Neural crest cell (in vitro differentiated cells): ENCODE measurements at regions not wholly inside any gene's neighbourhood (a gene's known extent, or its start where the extent isn't known, plus 50 kb on each side); places are given as distances from the start of the nearest gene placed in this dataset.
"Not testable (repeated sequence)": the region's sequence is repeated elsewhere in the genome, so short reads cannot be mapped to it uniquely, and the experiment has no call there.

Source experiments
- DNase-seq: peaks from one replicate; pipeline ENCODE4 v3.0.0; 2021; ENCODE audit warnings: low read depth, mixed read lengths, low spot score
- H3K27ac Mint-ChIP-seq: one replicate; pipeline ENCODE4 v1.8.0; 2021; ENCODE audit warnings: mild to moderate bottlenecking, mixed read lengths; ENCODE audit not compliant: unreplicated experiment
- H3K27me3 Mint-ChIP-seq: 2 replicates; pipeline ENCODE4 v1.8.0; 2021; ENCODE audit warnings: low read depth, mild to moderate bottlenecking, mixed read lengths
- H3K36me3 Mint-ChIP-seq: 2 replicates; pipeline ENCODE4 v1.8.0; 2021; ENCODE audit warnings: low read depth, mild to moderate bottlenecking, mixed read lengths
- H3K4me1 Mint-ChIP-seq: 2 replicates; pipeline ENCODE4 v1.8.0; 2021; ENCODE audit warnings: mixed read lengths
- H3K4me3 Mint-ChIP-seq: one replicate; pipeline ENCODE4 v1.8.0; 2021; ENCODE audit warnings: mild to moderate bottlenecking, mixed read lengths
- H3K9me3 Mint-ChIP-seq: 2 replicates; pipeline ENCODE4 v1.8.0; 2021; ENCODE audit warnings: mixed read lengths
- CTCF ChIP-seq: fragments of 200-600 bp; sonication (generic); conservative IDR thresholded peaks from 2 replicates; pipeline ENCODE4 v1.5.0; 2021; ENCODE audit warnings: antibody characterized with exemption, mild to moderate bottlenecking

GRCh38 chr1:101587741-101588140, 350.9 kb downstream of the S1PR1 start:
- no peaks in the 10 kb centered on the region for H3K27me3 Mint-ChIP-seq
- DNase-seq: no peak
- no peaks in the 10 kb centered on the region for H3K36me3 Mint-ChIP-seq
- no peak for TF ChIP-seq CTCF
- H3K4me1 Mint-ChIP-seq: no peaks in the 10 kb centered on the region
- no peak overlapping the region for H3K27ac Mint-ChIP-seq
- H3K4me3 Mint-ChIP-seq: no peak overlapping the region
- no peaks in the 10 kb centered on the region for H3K9me3 Mint-ChIP-seq

- no peak overlapping the region for H3K4me3 Mint-ChIP-seq
These were observed 351.9 kb downstream of the S1PR1 start for GRCh38 chr1:101588677-101589076.

GRCh38 chr1:101592845-101593244, 356.0 kb downstream of the S1PR1 start:
- H3K27ac Mint-ChIP-seq: no peak overlapping the region
- H3K9me3 Mint-ChIP-seq: no peaks in the 10 kb centered on the region
- H3K4me1 Mint-ChIP-seq: no peaks in the 10 kb centered on the region
- H3K27me3 Mint-ChIP-seq: no peaks in the 10 kb centered on the region
- no peak for DNase-seq
- no peaks in the 10 kb centered on the region for H3K36me3 Mint-ChIP-seq
- TF ChIP-seq CTCF: no peak
- H3K4me3 Mint-ChIP-seq: no peak overlapping the region

More at GRCh38 chr1:101588677-101589076, 351.9 kb downstream of the S1PR1 start:
- H3K27ac Mint-ChIP-seq: no peak overlapping the region
- no peaks in the 10 kb centered on the region for H3K36me3 Mint-ChIP-seq
- DNase-seq: no peak
- no peaks in the 10 kb centered on the region for H3K27me3 Mint-ChIP-seq
- no peak for TF ChIP-seq CTCF
- H3K9me3 Mint-ChIP-seq: no peaks in the 10 kb centered on the region
- no peaks in the 10 kb centered on the region for H3K4me1 Mint-ChIP-seq

- Mint-ChIP-seq H3K4me3 (no peak overlapping the region), H3K27me3 (no peaks in the 10 kb centered on the region), H3K36me3 (no peaks in the 10 kb centered on the region), H3K27ac (no peak overlapping the region), H3K4me1 (no peaks in the 10 kb centered on the region), H3K9me3 (no peaks in the 10 kb centered on the region)
- DNase-seq: no peak
- TF ChIP-seq CTCF: no peak
These were observed 359.1 kb downstream of the S1PR1 start for GRCh38 chr1:101595881-101596374.

GRCh38 chr1:101600615-101601014, 363.8 kb downstream of the S1PR1 start:
- not testable (repeated sequence) for H3K4me3 Mint-ChIP-seq, H3K9me3 Mint-ChIP-seq, H3K27me3 Mint-ChIP-seq, H3K27ac Mint-ChIP-seq, H3K4me1 Mint-ChIP-seq, DNase-seq, H3K36me3 Mint-ChIP-seq

- no peak overlapping the region for H3K27ac Mint-ChIP-seq
- DNase-seq: no peak
- H3K4me3 Mint-ChIP-seq: no peak overlapping the region
- H3K36me3 Mint-ChIP-seq: no peaks in the 10 kb centered on the region
- TF ChIP-seq CTCF: no peak
- peaks cover 5% of the 10 kb centered on the region for H3K9me3 Mint-ChIP-seq
- H3K4me1 Mint-ChIP-seq: no peaks in the 10 kb centered on the region
- no peaks in the 10 kb centered on the region for H3K27me3 Mint-ChIP-seq
These were observed 366.9 kb downstream of the S1PR1 start for GRCh38 chr1:101603726-101604125.
